ENCODE measurements at regions not wholly inside any gene's neighbourhood (a gene's known extent, or its start where the extent isn't known, plus 50 kb on each side); places are given as distances from the start of the nearest gene placed in this dataset.

GRCh38 chr4:89365776-89366175, 58.2 kb upstream of the GPRIN3 start:
- TF ChIP-seq CTCF (IDR thresholded peaks at IDR 0.05) (no peak), POLR2AphosphoS5 (IDR thresholded peaks at IDR 0.05; ENCODE audit: insufficient read depth in 1 of 2, low read depth in 1 of 2) (no peak)

All from vagina (tissue), 2 donors.